K562 (cell line): ENCODE measurements at regions not wholly inside any gene's neighbourhood (a gene's known extent, or its start where the extent isn't known, plus 50 kb on each side); places are given as distances from the start of the nearest gene placed in this dataset.

Experiments used
- ATAC-seq: fragments of 200-7000 bp; cut with Tn5 transposase; 3 replicates; pipeline ENCODE4 v1.9.1; 2020; ENCODE audit warnings: moderate library complexity
- BruUV-seq: library from RNA; stranded (reverse); fragments of 400-500 nt; replicated peaks from 2 replicates; lab custom pipeline; 2021; lab: Mats Ljungman, UMichigan
- CTCF ChIA-PET: fragments of 300-600 bp; formaldehyde crosslinking; extraction: SDS; loops from one replicate; lab custom pipeline; 2021; ENCODE audit warnings: low intra/inter-chr PET ratio; lab: Yijun Ruan, JAX
- POLR2A ChIA-PET: fragments of 300-600, 350-650 bp; sonication (Branson Sonifier 250); formaldehyde crosslinking; extraction: SDS; loops from one replicate; lab custom pipeline; 2021; ENCODE audit warnings: antibody characterized with exemption, inconsistent platforms; lab: Yijun Ruan, JAX
- DNase-seq, 4 experiments: peaks; one replicate each; pipeline versions ENCODE4 v3.0.0 to v3.0.0-alpha.2; 2011 to 2018; ENCODE audit warnings: low spot score in 3 of 4, mixed read lengths in 3 of 4; ENCODE audit errors: extremely low read depth in 1 of 4
- FAIRE-seq: peaks from 2 replicates; lab custom pipeline; 2011; peaks lifted over from hg19 to GRCh38; lab: Jason Lieb, UNC
- H2AFZ ChIP-seq: 2 replicates; pipeline ENCODE4 v1.6.0; 2011; ENCODE audit warnings: low read depth, low read length, control low read depth, inconsistent platforms
- H3K27ac ChIP-seq: fragments of 200-600 bp; 3 replicates; pipeline ENCODE4 v1.8.0; 2011; ENCODE audit warnings: low read depth, mild to moderate bottlenecking, control low read depth, inconsistent platforms, low read length, moderate library complexity, mixed read lengths; ENCODE audit errors: extremely low read depth
- H3K27me3 ChIP-seq, 2 experiments: fragments of 300-600 bp in 1 of 2; 2 replicates in 1 of 2; 3 replicates in 1 of 2; pipeline versions ENCODE4 v1.6.0 to v1.8.0; 2011; ENCODE audit warnings: inconsistent platforms in 2 of 2, low read length in 2 of 2, mild to moderate bottlenecking in 1 of 2, mixed read lengths in 1 of 2, moderate library complexity in 1 of 2; ENCODE audit not compliant: control insufficient read depth in 2 of 2, insufficient read depth in 2 of 2
- H3K36me3 ChIP-seq: fragments of 300-600 bp; 3 replicates; pipeline ENCODE4 v1.8.0; 2011; ENCODE audit warnings: mild to moderate bottlenecking, low read length, inconsistent platforms; ENCODE audit not compliant: control insufficient read depth, insufficient read depth
- H3K4me1 ChIP-seq, 2 experiments: fragments of 200-600 bp in 1 of 2; replicated peaks in 1 of 2; 2 replicates in 1 of 2; 3 replicates in 1 of 2; pipeline versions ENCODE4 v1.5.1 to v1.8.0; 2011; ENCODE audit warnings: inconsistent platforms in 2 of 2, low read length in 2 of 2, mild to moderate bottlenecking in 1 of 2, mixed read lengths in 1 of 2, moderate library complexity in 1 of 2; ENCODE audit not compliant: control insufficient read depth in 2 of 2, insufficient read depth in 2 of 2
- H3K4me2 ChIP-seq: 2 replicates; pipeline ENCODE4 v1.6.1; 2011; ENCODE audit warnings: low read length, control low read depth, inconsistent platforms, mixed read lengths; ENCODE audit not compliant: insufficient read depth
- H3K4me3 ChIP-seq: fragments of 200-600 bp; sonication (generic), shearing (Covaris generic); 2 replicates; pipeline ENCODE4 v1.5.1; 2016; ENCODE audit warnings: control low read depth, inconsistent platforms
- H3K79me2 ChIP-seq: fragments of 200-600 bp; 3 replicates; pipeline ENCODE4 v1.8.0; 2011; ENCODE audit warnings: low read length, inconsistent platforms; ENCODE audit not compliant: control insufficient read depth, insufficient read depth
- H3K9ac ChIP-seq, 2 experiments: 2 replicates each; pipeline versions ENCODE4 v1.6.0 to v1.6.1; 2011; ENCODE audit warnings: low read depth in 2 of 2, low read length in 2 of 2, control low read depth in 1 of 2, inconsistent platforms in 1 of 2, mild to moderate bottlenecking in 1 of 2, mixed read lengths in 1 of 2; ENCODE audit not compliant: insufficient read depth in 1 of 2
- H3K9me1 ChIP-seq: one replicate; pipeline ENCODE4 v1.6.0; 2011; ENCODE audit warnings: inconsistent platforms, mild to moderate bottlenecking, low read length, moderate library complexity; ENCODE audit not compliant: control insufficient read depth, insufficient read depth
- H3K9me3 ChIP-seq: replicated peaks from 2 replicates; pipeline ENCODE4 v1.5.1; 2011; ENCODE audit warnings: low read depth, low read length, inconsistent platforms; ENCODE audit not compliant: control insufficient read depth, insufficient read depth
- H4K20me1 ChIP-seq: replicated peaks from 2 replicates; pipeline ENCODE4 v1.6.1; 2011; ENCODE audit warnings: low read length, inconsistent platforms, mixed read lengths; ENCODE audit not compliant: control insufficient read depth, insufficient read depth
- ATF2 ChIP-seq: sonication (generic); formaldehyde crosslinking; IDR thresholded peaks from 2 replicates; pipeline ENCODE4 v1.8.1; 2022; ENCODE audit warnings: missing genetic modification reagents
- ERF ChIP-seq: fragments of 450-650 bp; formaldehyde crosslinking; IDR thresholded peaks from 2 replicates; pipeline ENCODE4 v1.4.0; 2020; ENCODE audit warnings: mild to moderate bottlenecking, mixed read lengths
- FOXP1 ChIP-seq: sonication (generic); formaldehyde crosslinking; IDR thresholded peaks from 2 replicates; pipeline ENCODE4 v1.8.0; 2022; ENCODE audit warnings: mild to moderate bottlenecking, missing genetic modification reagents
- HBP1 ChIP-seq: fragments of 450-650 bp; formaldehyde crosslinking; IDR thresholded peaks from 2 replicates; pipeline ENCODE4 v1.4.0; 2022; ENCODE audit warnings: missing genetic modification characterization
- HDGF ChIP-seq: fragments of 450-650 bp; IDR thresholded peaks from 2 replicates; pipeline ENCODE4 v1.6.1; 2016
- MLX ChIP-seq, 2 experiments: fragments of 450-650 bp in 1 of 2; sonication (generic) in 1 of 2; formaldehyde crosslinking; conservative IDR thresholded peaks; 2 replicates each; pipeline versions ENCODE4 v1.4.0 to v1.8.1; 2020 to 2022; ENCODE audit warnings: mild to moderate bottlenecking in 1 of 2, missing genetic modification reagents in 1 of 2
- ZNF79 ChIP-seq: fragments of 250-450 bp; sonication (Bioruptor Pico); IDR thresholded peaks from 2 replicates; pipeline ENCODE4 v1.4.0; 2020; ENCODE audit warnings: low read depth, mild to moderate bottlenecking, moderate library complexity
- WGBS: fragments of 100-300 bp; shearing (Covaris generic); methylation state at CpG from one replicate; pipeline ENCODE4 v1.1.6; 2016; ENCODE audit warnings: low coverage, mixed read lengths; ENCODE audit not compliant: insufficient coverage; ENCODE audit errors: missing lambda C conversion rate; 5-methylcytosine and 5-hydroxymethylcytosine counted together
- in situ Hi-C: fragments of 300-500 bp; cut with MboI; formaldehyde crosslinking; loops from 4 replicates; pipeline ENCODE4 v1.15.0; 2018; ENCODE audit warnings: inconsistent platforms, mixed read lengths
- intact Hi-C: fragments of 100-400 bp; cut with micrococcal nuclease; formaldehyde crosslinking; loops from 2 replicates; pipeline ENCODE4 v1.14.2; 2022

- Histone ChIP-seq H3K79me2 (no peaks in the 10 kb centered on the region), H2AFZ (no peak overlapping the region), H3K9me3 (no peaks in the 10 kb centered on the region; the same call in none of the 2 replicates), H3K27ac (no peak overlapping the region), H3K36me3 (no peaks in the 10 kb centered on the region), H3K27me3 (no peaks in the 10 kb centered on the region), H3K4me3 (no peak overlapping the region), H4K20me1 (no peaks in the 10 kb centered on the region), H3K9me1 (no peaks in the 10 kb centered on the region), H3K4me2 (no peak overlapping the region), H3K4me1 (no peaks in the 10 kb centered on the region; a peak in 2 of 5 replicates), H3K9ac (no peak overlapping the region)
- ChIA-PET POLR2A (no interaction called here), CTCF (no interaction called here)
- intact Hi-C loops: loop anchor here (10.0 kb wide), 1 partner anchor 957 kb away; no protein-coding TSS in a partner anchor
- TF ChIP-seq HDGF (no peak), HBP1 (CRISPR knock-in tag) (no peak), ZNF79 (CRISPR knock-in tag) (no peak), ATF2 (no peak), MLX (CRISPR knock-in tag; conservative IDR thresholded peaks at IDR 0.05) (no peak), FOXP1 (CRISPR knock-in tag) (no peak), ERF (CRISPR knock-in tag) (no peak)
- DNase-seq: no peak
- BruUV-seq: no TSS peak
- ATAC-seq: no peak
- no peak for FAIRE-seq
- 63% methylated on average over 18 of the region's 18 CpGs for WGBS
- in situ Hi-C loops: no loop called here
Observed at GRCh38 chr3:193771653-193772421, 178.8 kb downstream of the OPA1 start.
